AG04450 (cell line): ENCODE measurements at regions not wholly inside any gene's neighbourhood (a gene's known extent, or its start where the extent isn't known, plus 50 kb on each side); places are given as distances from the start of the nearest gene placed in this dataset.

Experiments
- CTCF ChIA-PET: fragments of 300-600, 350-600 bp; formaldehyde crosslinking; extraction: SDS; loops from one replicate; lab custom pipeline; 2022; ENCODE audit warnings: antibody characterized with exemption, inconsistent platforms; lab: Charles Lee
- POLR2A ChIA-PET: fragments of 350-600 bp; formaldehyde crosslinking; extraction: SDS; loops from one replicate; lab custom pipeline; 2021; ENCODE audit warnings: antibody characterized with exemption, inconsistent platforms; lab: Yijun Ruan, JAX
- DNase-seq: peaks from one replicate; pipeline ENCODE4 v3.0.0-alpha.2; 2011; ENCODE audit warnings: low read depth, low spot score
- H3K27ac ChIP-seq: one replicate; pipeline ENCODE4 v1.5.1; 2012; ENCODE audit warnings: low read depth, low read length, control low read depth
- H3K27me3 ChIP-seq: one replicate; pipeline ENCODE4 v1.6.0; 2012; ENCODE audit warnings: low read length; ENCODE audit not compliant: control insufficient read depth, insufficient read depth
- H3K4me3 ChIP-seq: 2 replicates; pipeline ENCODE4 v1.5.1; 2011; ENCODE audit warnings: mild to moderate bottlenecking, low read depth, low read length, control low read depth
- H3K9me3 ChIP-seq: 2 replicates; pipeline ENCODE4 v1.5.1; 2012; ENCODE audit warnings: low read length; ENCODE audit not compliant: control insufficient read depth, insufficient read depth
- TF ChIP-seq, protein P1 (sequence below): IDR thresholded peaks from 2 replicates; pipeline ENCODE4 v1.5.1; 2011; ENCODE audit warnings: low read depth, low read length, control low read depth, inconsistent platforms

DNA sequence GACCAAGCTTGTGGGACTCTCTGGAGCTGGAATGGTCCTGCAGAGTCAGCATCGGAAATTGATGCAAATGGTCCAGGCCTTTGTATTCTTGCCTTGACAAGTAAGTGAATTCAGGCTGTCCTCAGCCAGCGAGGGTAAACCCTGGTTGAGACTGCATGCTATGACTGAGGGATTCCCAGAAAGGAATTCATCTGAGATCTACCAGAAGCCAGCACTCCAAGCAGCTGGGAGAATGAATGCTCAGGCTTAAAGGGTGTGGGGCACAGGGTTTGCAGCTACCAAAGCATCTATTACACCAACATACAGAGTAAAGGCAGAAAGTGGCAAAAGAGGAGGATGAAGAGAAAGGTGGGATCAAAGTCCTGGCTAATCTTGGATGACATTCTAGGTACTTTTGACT is 257.0 kb upstream of the LYPLAL1 start:
- Histone ChIP-seq H3K27me3 (no peaks in the 10 kb centered on the region), H3K4me3 (no peak overlapping the region), H3K9me3 (no peaks in the 10 kb centered on the region), H3K27ac (no peak overlapping the region)
- ChIA-PET CTCF (interaction anchor here (1.6 kb wide), 1 partner anchor 150 kb away, joined by 4 read pairs; no protein-coding TSS in a partner anchor), POLR2A (no interaction called here)
- TF ChIP-seq, protein P1, sequence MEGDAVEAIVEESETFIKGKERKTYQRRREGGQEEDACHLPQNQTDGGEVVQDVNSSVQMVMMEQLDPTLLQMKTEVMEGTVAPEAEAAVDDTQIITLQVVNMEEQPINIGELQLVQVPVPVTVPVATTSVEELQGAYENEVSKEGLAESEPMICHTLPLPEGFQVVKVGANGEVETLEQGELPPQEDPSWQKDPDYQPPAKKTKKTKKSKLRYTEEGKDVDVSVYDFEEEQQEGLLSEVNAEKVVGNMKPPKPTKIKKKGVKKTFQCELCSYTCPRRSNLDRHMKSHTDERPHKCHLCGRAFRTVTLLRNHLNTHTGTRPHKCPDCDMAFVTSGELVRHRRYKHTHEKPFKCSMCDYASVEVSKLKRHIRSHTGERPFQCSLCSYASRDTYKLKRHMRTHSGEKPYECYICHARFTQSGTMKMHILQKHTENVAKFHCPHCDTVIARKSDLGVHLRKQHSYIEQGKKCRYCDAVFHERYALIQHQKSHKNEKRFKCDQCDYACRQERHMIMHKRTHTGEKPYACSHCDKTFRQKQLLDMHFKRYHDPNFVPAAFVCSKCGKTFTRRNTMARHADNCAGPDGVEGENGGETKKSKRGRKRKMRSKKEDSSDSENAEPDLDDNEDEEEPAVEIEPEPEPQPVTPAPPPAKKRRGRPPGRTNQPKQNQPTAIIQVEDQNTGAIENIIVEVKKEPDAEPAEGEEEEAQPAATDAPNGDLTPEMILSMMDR = no peak
- DNase-seq = no peak

- ChIA-PET CTCF (interaction anchor here (1.6 kb wide), 1 partner anchor 149 kb away, joined by 4 read pairs; no protein-coding TSS in a partner anchor), POLR2A (no interaction called here)
- DNase-seq = no peak
- H3K4me3 ChIP-seq = no peak overlapping the region
- TF ChIP-seq, protein P1 = no peak
- H3K27ac ChIP-seq = no peak overlapping the region
- H3K9me3 ChIP-seq = no peaks in the 10 kb centered on the region
- H3K27me3 ChIP-seq = no peaks in the 10 kb centered on the region
These were observed 256.0 kb upstream of the LYPLAL1 start for GRCh38 chr1:218917656-218918055.

DNA sequence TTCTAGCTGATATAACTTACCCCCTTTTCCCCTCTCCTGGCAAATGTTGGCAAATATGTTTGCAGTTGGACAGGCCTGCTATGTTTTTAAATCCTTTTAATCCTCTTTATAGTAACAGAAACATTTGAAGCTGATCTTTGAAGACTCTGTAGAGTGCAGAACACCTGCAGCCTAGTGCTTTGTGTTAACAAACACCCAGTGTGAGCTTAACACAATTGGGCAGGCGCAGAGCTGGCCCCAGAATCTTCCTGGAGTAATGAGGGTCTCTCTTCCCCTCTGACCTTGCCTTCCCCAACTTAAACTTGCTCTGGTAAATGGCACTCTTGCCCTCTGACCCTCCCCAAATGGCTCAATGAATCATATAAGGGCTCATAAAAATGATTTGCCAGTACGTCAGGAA is 247.9 kb upstream of the LYPLAL1 start:
- Histone ChIP-seq H3K4me3 (no peak overlapping the region), H3K27me3 (no peaks in the 10 kb centered on the region), H3K27ac (no peak overlapping the region), H3K9me3 (no peaks in the 10 kb centered on the region)
- ChIA-PET CTCF (interaction anchor here (0.6 kb wide), 1 partner anchor 10 kb away, joined by 3 read pairs; no protein-coding TSS in a partner anchor), POLR2A (no interaction called here)
- TF ChIP-seq, protein P1 = no peak
- DNase-seq = no peak

GRCh38 chr1:218926631-218927030 is 247.0 kb upstream of the LYPLAL1 start:
- CTCF ChIA-PET = no interaction called here

DNA sequence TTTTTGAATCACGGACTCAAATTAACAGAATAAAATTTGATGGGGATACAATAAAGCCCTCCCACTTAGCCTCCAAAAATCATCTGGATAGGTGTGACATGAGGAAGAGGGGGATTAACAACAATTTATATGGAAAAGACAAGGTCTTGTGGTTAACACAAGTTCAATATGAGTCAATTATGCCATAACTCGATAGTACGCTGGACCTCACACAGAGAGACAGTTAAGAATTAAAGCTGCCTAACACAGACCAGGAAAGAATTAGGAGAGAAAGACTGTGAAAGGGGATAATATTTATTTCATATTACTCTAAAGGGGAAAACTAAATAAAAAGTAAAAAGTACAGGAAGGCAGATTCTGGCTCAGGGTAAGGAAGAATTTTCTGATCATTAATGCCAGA is 243.7 kb upstream of the LYPLAL1 start:
- Histone ChIP-seq H3K9me3 (no peaks in the 10 kb centered on the region), H3K4me3 (no peak overlapping the region), H3K27me3 (no peaks in the 10 kb centered on the region), H3K27ac (no peak overlapping the region)
- TF ChIP-seq, protein P1 = no peak
- CTCF ChIA-PET = no interaction called here
- POLR2A ChIA-PET = no interaction called here
- DNase-seq = no peak

More at GRCh38 chr1:218926631-218927030, 247.0 kb upstream of the LYPLAL1 start:
- Histone ChIP-seq H3K27ac (no peak overlapping the region), H3K9me3 (no peaks in the 10 kb centered on the region), H3K4me3 (no peak overlapping the region), H3K27me3 (no peaks in the 10 kb centered on the region)
- DNase-seq = no peak
- TF ChIP-seq, protein P1 = no peak
- POLR2A ChIA-PET = no interaction called here
